Ishikawa (cell line): ENCODE measurements at regions not wholly inside any gene's neighbourhood (a gene's known extent, or its start where the extent isn't known, plus 50 kb on each side); places are given as distances from the start of the nearest gene placed in this dataset.

Source experiments
- EGR1 ChIP-seq: IDR thresholded peaks from 2 replicates; pipeline ENCODE4 v1.6.1; 2012
- MAX ChIP-seq: IDR thresholded peaks from 2 replicates; pipeline ENCODE4 v1.6.1; 2012
- TAF1 ChIP-seq: IDR thresholded peaks from 2 replicates; pipeline ENCODE4 v1.6.1; 2012; ENCODE audit warnings: low read depth, mild to moderate bottlenecking

GRCh38 chr3:124230432-124230831 is 238.5 kb upstream of the ROPN1 start:
- TF ChIP-seq EGR1 (no peak), MAX (no peak), TAF1 (no peak)
